Suprapubic skin (tissue), 4 donors: ENCODE measurements at regions not wholly inside any gene's neighbourhood (a gene's known extent, or its start where the extent isn't known, plus 50 kb on each side); places are given as distances from the start of the nearest gene placed in this dataset.

Experiments used
- CTCF ChIP-seq, 2 donors: fragments of 200-600 bp in 1 of 2; fragments of 450-650 bp in 1 of 2; sonication (generic) in 1 of 2; IDR thresholded peaks; one replicate each; pipeline ENCODE4 v1.5.1; 2016 to 2019; ENCODE audit warnings: antibody characterized with exemption in 2 of 2, mild to moderate bottlenecking in 1 of 2, moderate library complexity in 1 of 2
- POLR2A ChIP-seq, 2 donors: fragments of 450-650 bp; IDR thresholded peaks; one replicate each; pipeline ENCODE4 v1.6.1; 2017; ENCODE audit warnings: antibody characterized with exemption in 2 of 2, mild to moderate bottlenecking in 2 of 2, moderate library complexity in 2 of 2
- POLR2AphosphoS5 ChIP-seq, 3 donors: sonication (generic); formaldehyde crosslinking; IDR thresholded peaks; one replicate each; pipeline ENCODE4 v1.6.1; 2017; ENCODE audit warnings: antibody characterized with exemption in 3 of 3

- TF ChIP-seq POLR2A (IDR thresholded peaks at IDR 0.05) = no peak
- TF ChIP-seq CTCF (IDR thresholded peaks at IDR 0.05) = no peak
- no peak for TF ChIP-seq POLR2AphosphoS5 (IDR thresholded peaks at IDR 0.05)
These were observed 330.3 kb downstream of the TRIM36 start for GRCh38 chr5:114839360-114839759.
